Mammary epithelial cell (primary cell): ENCODE measurements at regions not wholly inside any gene's neighbourhood (a gene's known extent, or its start where the extent isn't known, plus 50 kb on each side); places are given as distances from the start of the nearest gene placed in this dataset.

Experiments used
- CTCF ChIP-seq, 2 donors: IDR thresholded peaks in 1 of 2; conservative IDR thresholded peaks in 1 of 2; 2 replicates each; pipeline ENCODE4 v1.5.1; 2011 to 2012; ENCODE audit warnings: inconsistent platforms in 2 of 2, low read length in 2 of 2, mild to moderate bottlenecking in 2 of 2, control low read depth in 1 of 2, low read depth in 1 of 2; ENCODE audit not compliant: insufficient read depth in 1 of 2; ENCODE audit errors: extremely low read depth in 1 of 2
- EZH2 ChIP-seq: IDR thresholded peaks from 2 replicates; pipeline ENCODE4 v1.6.1; 2012; ENCODE audit warnings: low read length, inconsistent platforms, borderline replicate concordance

DNA sequence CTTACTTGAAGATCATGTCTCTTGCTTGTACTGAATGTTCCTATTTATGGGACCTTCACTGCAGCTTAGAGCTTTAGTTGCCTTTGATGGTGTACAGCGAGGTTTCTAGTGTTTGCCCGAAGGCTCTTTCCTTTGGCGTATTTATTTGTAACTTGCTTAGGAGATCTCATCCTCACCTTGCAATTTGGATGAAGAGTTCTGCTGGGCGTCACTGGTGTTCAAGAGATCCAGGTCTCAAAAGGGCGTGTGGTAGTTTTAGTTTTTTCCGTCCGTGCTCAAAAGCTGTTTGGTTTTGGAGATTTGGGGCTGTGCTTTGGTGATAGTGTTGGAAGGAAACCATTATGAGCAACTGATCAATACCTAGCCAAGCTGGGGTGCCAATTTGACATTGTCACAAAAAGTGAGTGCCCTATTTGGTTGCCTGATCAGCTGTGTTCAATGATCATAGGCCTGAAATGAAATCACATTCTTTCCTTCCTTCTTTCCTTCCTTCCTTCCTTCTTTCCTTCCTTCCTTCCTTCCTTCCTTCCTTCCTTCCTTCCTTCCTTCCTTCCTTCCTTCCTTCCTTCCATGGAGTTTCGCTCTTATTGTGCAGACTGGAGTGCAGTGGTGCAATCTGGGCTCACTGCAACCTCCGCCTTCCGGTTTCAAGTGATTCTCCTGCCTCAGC lies 69.7 kb upstream of the GRAMD1B start:
- TF ChIP-seq CTCF (conservative IDR thresholded peaks at IDR 0.05 in 1 of 2, IDR thresholded peaks at IDR 0.05 in 1 of 2; ENCODE audit: extremely low read depth in 1 of 2, insufficient read depth in 1 of 2, low read depth in 1 of 2, low read length in 2 of 2) = no peak
- no peak for TF ChIP-seq EZH2
